CD14-positive monocyte (primary cell): ENCODE measurements at regions not wholly inside any gene's neighbourhood (a gene's known extent, or its start where the extent isn't known, plus 50 kb on each side); places are given as distances from the start of the nearest gene placed in this dataset.

Source experiments
- DNase-seq, 3 donors: peaks; one replicate each; pipeline ENCODE4 v3.0.0-alpha.2; 2011 to 2022
- H2AFZ ChIP-seq: 2 replicates; pipeline ENCODE4 v1.6.0; 2012; ENCODE audit warnings: mild to moderate bottlenecking, low read depth, low read length, inconsistent platforms; ENCODE audit not compliant: insufficient read depth, poor library complexity, severe bottlenecking
- H3K27ac ChIP-seq, 2 donors: 1 replicate in 1 of 2; 2 replicates in 1 of 2; pipeline ENCODE4 v1.5.1; 2012 to 2013; ENCODE audit warnings: low read length in 2 of 2, control low read depth in 1 of 2, inconsistent platforms in 1 of 2, low read depth in 1 of 2, mild to moderate bottlenecking in 1 of 2
- H3K27me3 ChIP-seq, 2 donors: one replicate each; pipeline versions ENCODE4 v1.6.0 to v1.6.1; 2011 to 2013; ENCODE audit warnings: low read length in 2 of 2; ENCODE audit not compliant: control insufficient read depth in 2 of 2, insufficient read depth in 2 of 2
- H3K36me3 ChIP-seq, 2 donors: replicated peaks in 1 of 2; 1 replicate in 1 of 2; 2 replicates in 1 of 2; pipeline versions ENCODE4 v1.5.1 to v1.6.1; 2012 to 2013; ENCODE audit warnings: low read length in 2 of 2, control low read depth in 1 of 2, inconsistent platforms in 1 of 2, mild to moderate bottlenecking in 1 of 2; ENCODE audit not compliant: insufficient read depth in 2 of 2, control insufficient read depth in 1 of 2
- H3K4me1 ChIP-seq, 2 donors: 1 replicate in 1 of 2; 2 replicates in 1 of 2; pipeline versions ENCODE4 v1.5.1 to v1.6.1; 2012 to 2013; ENCODE audit warnings: low read length in 2 of 2, control low read depth in 1 of 2, inconsistent platforms in 1 of 2, mild to moderate bottlenecking in 1 of 2, moderate library complexity in 1 of 2; ENCODE audit not compliant: insufficient read depth in 2 of 2, control insufficient read depth in 1 of 2
- H3K4me2 ChIP-seq: replicated peaks from 2 replicates; pipeline ENCODE3; 2012; ENCODE audit warnings: low read length, moderate library complexity, mild to moderate bottlenecking; ENCODE audit not compliant: poor library complexity, severe bottlenecking; ENCODE audit errors: extremely low read depth
- H3K4me3 ChIP-seq, 3 experiments: fragments of 200-600 bp in 1 of 3; sonication (generic) in 1 of 3; replicated peaks in 1 of 3; 1 replicate in 2 of 3; 2 replicates in 1 of 3; pipeline ENCODE4 v1.5.1; 2011 to 2013; ENCODE audit warnings: low read length in 3 of 3, mild to moderate bottlenecking in 3 of 3, control low read depth in 2 of 3, low read depth in 2 of 3, inconsistent platforms in 1 of 3, moderate library complexity in 1 of 3
- H3K79me2 ChIP-seq: 2 replicates; pipeline ENCODE4 v1.6.0; 2012; ENCODE audit warnings: mild to moderate bottlenecking, control low read depth, inconsistent platforms, low read length, moderate library complexity; ENCODE audit not compliant: insufficient read depth
- H3K9ac ChIP-seq: 2 replicates; pipeline ENCODE4 v1.6.0; 2017; ENCODE audit warnings: low read length, mild to moderate bottlenecking; ENCODE audit not compliant: insufficient read depth, poor library complexity, severe bottlenecking
- H3K9me3 ChIP-seq, 2 donors: replicated peaks in 1 of 2; 1 replicate in 1 of 2; 2 replicates in 1 of 2; pipeline versions ENCODE4 v1.5.1 to v1.6.1; 2012 to 2013; ENCODE audit warnings: low read length in 2 of 2, control low read depth in 1 of 2; ENCODE audit not compliant: control insufficient read depth in 1 of 2, insufficient read depth in 1 of 2
- H4K20me1 ChIP-seq: 2 replicates; pipeline ENCODE4 v1.6.0; 2012; ENCODE audit warnings: mild to moderate bottlenecking, low read length, control low read depth, moderate library complexity; ENCODE audit not compliant: insufficient read depth
- H3K27ac Mint-ChIP-seq, 7 donors: one replicate each; pipeline ENCODE4 v1.8.0; 2020; ENCODE audit warnings: mild to moderate bottlenecking in 7 of 7, mixed read lengths in 7 of 7, moderate library complexity in 6 of 7, inconsistent platforms in 2 of 7
- H3K27me3 Mint-ChIP-seq, 3 donors: one replicate each; pipeline ENCODE4 v1.8.0; 2021 to 2022; ENCODE audit warnings: low read depth in 3 of 3, mild to moderate bottlenecking in 3 of 3, mixed read lengths in 3 of 3, moderate library complexity in 3 of 3, inconsistent platforms in 1 of 3
- H3K36me3 Mint-ChIP-seq, 2 donors: one replicate each; pipeline ENCODE4 v1.8.0; 2020; ENCODE audit warnings: mixed read lengths in 2 of 2, inconsistent platforms in 1 of 2, mild to moderate bottlenecking in 1 of 2
- H3K4me1 Mint-ChIP-seq: one replicate; pipeline ENCODE4 v1.8.0; 2020; ENCODE audit warnings: mild to moderate bottlenecking, mixed read lengths
- H3K4me3 Mint-ChIP-seq, 2 donors: one replicate each; pipeline ENCODE4 v1.8.0; 2020; ENCODE audit warnings: mild to moderate bottlenecking in 2 of 2, mixed read lengths in 2 of 2, moderate library complexity in 1 of 2
- H3K9me3 Mint-ChIP-seq, 7 donors: one replicate each; pipeline ENCODE4 v1.8.0; 2020 to 2022; ENCODE audit warnings: mixed read lengths in 7 of 7, mild to moderate bottlenecking in 6 of 7, moderate library complexity in 6 of 7, inconsistent platforms in 2 of 7
- WGBS: methylation state at CpG from one replicate; pipeline ENCODE4 v1.1.5; 2013; ENCODE audit warnings: missing lambda C conversion rate; ENCODE audit not compliant: insufficient coverage; 5-methylcytosine and 5-hydroxymethylcytosine counted together
- intact Hi-C, 2 donors: fragments of 100-400 bp; cut with micrococcal nuclease; formaldehyde crosslinking; loops; one replicate each; pipeline versions ENCODE4 v1.15.0 to v1.15.1; 2023
- TF ChIP-seq, protein P1 (sequence below): fragments of 200-600 bp; IDR thresholded peaks from one replicate; pipeline ENCODE4 v1.8.0; 2022; ENCODE audit warnings: antibody characterized with exemption, mild to moderate bottlenecking

GRCh38 chr9:81132796-81133195 is 556.6 kb downstream of the TLE1 start:
- no peak overlapping the region for H3K4me2 ChIP-seq
- H3K79me2 ChIP-seq: no peaks in the 10 kb centered on the region
- H2AFZ ChIP-seq: no peak overlapping the region
- H3K27ac ChIP-seq: no peak overlapping the region
- no peak overlapping the region for H3K27ac Mint-ChIP-seq
- H3K4me3 Mint-ChIP-seq: no peak overlapping the region
- peaks cover 13% of the 10 kb centered on the region for H3K4me1 Mint-ChIP-seq
- no peak overlapping the region for H3K4me3 ChIP-seq
- intact Hi-C loops: no loop called here
- no peaks in the 10 kb centered on the region for H4K20me1 ChIP-seq
- TF ChIP-seq, protein P1, sequence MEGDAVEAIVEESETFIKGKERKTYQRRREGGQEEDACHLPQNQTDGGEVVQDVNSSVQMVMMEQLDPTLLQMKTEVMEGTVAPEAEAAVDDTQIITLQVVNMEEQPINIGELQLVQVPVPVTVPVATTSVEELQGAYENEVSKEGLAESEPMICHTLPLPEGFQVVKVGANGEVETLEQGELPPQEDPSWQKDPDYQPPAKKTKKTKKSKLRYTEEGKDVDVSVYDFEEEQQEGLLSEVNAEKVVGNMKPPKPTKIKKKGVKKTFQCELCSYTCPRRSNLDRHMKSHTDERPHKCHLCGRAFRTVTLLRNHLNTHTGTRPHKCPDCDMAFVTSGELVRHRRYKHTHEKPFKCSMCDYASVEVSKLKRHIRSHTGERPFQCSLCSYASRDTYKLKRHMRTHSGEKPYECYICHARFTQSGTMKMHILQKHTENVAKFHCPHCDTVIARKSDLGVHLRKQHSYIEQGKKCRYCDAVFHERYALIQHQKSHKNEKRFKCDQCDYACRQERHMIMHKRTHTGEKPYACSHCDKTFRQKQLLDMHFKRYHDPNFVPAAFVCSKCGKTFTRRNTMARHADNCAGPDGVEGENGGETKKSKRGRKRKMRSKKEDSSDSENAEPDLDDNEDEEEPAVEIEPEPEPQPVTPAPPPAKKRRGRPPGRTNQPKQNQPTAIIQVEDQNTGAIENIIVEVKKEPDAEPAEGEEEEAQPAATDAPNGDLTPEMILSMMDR: no peak
- H3K27me3 ChIP-seq: no peaks in the 10 kb centered on the region
- no peak for DNase-seq
- H3K9me3 Mint-ChIP-seq: peaks cover 0 to 9% (median 3%) of the 10 kb centered on the region in 7 donors
- H3K4me1 ChIP-seq: peaks cover 0 to 8% of the 10 kb centered on the region in 2 donors
- H3K9ac ChIP-seq: no peak overlapping the region
- peaks cover 0 to 6% of the 10 kb centered on the region in 2 donors for H3K9me3 ChIP-seq
- no peaks in the 10 kb centered on the region for H3K36me3 Mint-ChIP-seq
- WGBS: 100% methylated on average over 1 of the region's 1 CpG
- no peaks in the 10 kb centered on the region for H3K36me3 ChIP-seq
- H3K27me3 Mint-ChIP-seq: peaks cover 2 to 4% (median 3%) of the 10 kb centered on the region in 3 donors

DNA sequence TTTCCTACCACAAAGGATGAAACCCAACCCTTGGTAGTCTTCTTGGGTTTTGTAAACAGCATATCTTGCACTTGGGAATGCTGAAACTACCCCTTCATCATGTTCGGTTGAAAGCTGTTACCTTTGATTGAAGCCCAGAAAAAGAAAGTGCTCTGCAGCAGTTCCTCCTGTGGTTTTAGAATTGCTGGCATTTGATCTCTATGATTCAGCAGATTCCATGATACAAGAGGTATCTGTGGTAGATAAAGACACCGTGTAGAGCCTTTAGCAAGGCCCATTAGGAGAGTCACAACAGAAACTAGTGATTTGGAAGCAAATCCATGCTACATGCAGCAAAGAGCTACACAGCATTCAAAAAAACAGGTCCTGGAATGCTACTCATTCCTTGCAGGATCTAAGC is 557.0 kb downstream of the TLE1 start:
- peaks cover 0 to 9% (median 3%) of the 10 kb centered on the region in 7 donors for H3K9me3 Mint-ChIP-seq
- H3K27ac Mint-ChIP-seq: no peak overlapping the region
- WGBS: no CpG with 5 or more reads among the region's 2 CpGs
- no peak for DNase-seq
- H3K4me1 Mint-ChIP-seq: peaks cover 13% of the 10 kb centered on the region
- peaks cover 2 to 4% (median 3%) of the 10 kb centered on the region in 3 donors for H3K27me3 Mint-ChIP-seq
- Histone ChIP-seq H2AFZ (no peak overlapping the region), H3K4me3 (no peak overlapping the region), H4K20me1 (no peaks in the 10 kb centered on the region), H3K4me2 (no peak overlapping the region), H3K9ac (no peak overlapping the region), H3K4me1 (peaks cover 0 to 8% of the 10 kb centered on the region in 2 donors), H3K27me3 (no peaks in the 10 kb centered on the region), H3K27ac (no peak overlapping the region), H3K9me3 (peaks cover 0 to 6% of the 10 kb centered on the region in 2 donors), H3K79me2 (no peaks in the 10 kb centered on the region), H3K36me3 (no peaks in the 10 kb centered on the region)
- intact Hi-C loops: no loop called here
- H3K36me3 Mint-ChIP-seq: no peaks in the 10 kb centered on the region
- no peak overlapping the region for H3K4me3 Mint-ChIP-seq
- TF ChIP-seq, protein P1: no peak
